ENCODE measurements at regions not wholly inside any gene's neighbourhood (a gene's known extent, or its start where the extent isn't known, plus 50 kb on each side); places are given as distances from the start of the nearest gene placed in this dataset.

DNA sequence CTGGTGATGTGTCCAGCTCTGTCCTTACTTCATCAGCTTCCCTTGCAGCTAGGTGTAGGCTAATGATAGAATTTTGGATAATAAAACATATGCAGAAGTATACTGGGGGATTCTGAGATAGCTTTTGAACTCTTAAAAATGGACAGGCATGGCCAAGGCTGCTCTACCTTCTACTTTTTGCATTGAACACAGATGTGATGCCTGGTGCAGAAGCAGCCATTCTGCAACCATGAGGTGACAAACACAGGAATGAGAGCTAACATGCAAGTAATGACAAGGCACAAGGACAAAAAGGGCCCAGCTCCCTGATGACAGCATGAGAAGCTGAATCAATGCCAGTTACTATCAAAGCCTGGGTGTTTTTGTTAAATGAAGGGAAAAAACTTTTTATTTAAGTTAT, 686.5 kb upstream of the AUTS2 start:
- DNase-seq (ENCODE audit: low read depth), result no peak
- no peak overlapping the region for H3K4me3 ChIP-seq (ENCODE audit: low read depth, low read length)
- TF ChIP-seq, protein P1, sequence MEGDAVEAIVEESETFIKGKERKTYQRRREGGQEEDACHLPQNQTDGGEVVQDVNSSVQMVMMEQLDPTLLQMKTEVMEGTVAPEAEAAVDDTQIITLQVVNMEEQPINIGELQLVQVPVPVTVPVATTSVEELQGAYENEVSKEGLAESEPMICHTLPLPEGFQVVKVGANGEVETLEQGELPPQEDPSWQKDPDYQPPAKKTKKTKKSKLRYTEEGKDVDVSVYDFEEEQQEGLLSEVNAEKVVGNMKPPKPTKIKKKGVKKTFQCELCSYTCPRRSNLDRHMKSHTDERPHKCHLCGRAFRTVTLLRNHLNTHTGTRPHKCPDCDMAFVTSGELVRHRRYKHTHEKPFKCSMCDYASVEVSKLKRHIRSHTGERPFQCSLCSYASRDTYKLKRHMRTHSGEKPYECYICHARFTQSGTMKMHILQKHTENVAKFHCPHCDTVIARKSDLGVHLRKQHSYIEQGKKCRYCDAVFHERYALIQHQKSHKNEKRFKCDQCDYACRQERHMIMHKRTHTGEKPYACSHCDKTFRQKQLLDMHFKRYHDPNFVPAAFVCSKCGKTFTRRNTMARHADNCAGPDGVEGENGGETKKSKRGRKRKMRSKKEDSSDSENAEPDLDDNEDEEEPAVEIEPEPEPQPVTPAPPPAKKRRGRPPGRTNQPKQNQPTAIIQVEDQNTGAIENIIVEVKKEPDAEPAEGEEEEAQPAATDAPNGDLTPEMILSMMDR (IDR thresholded peaks at IDR 0.05; ENCODE audit: insufficient read depth, low read depth, low read length, missing control alignments), result no peak

DNA sequence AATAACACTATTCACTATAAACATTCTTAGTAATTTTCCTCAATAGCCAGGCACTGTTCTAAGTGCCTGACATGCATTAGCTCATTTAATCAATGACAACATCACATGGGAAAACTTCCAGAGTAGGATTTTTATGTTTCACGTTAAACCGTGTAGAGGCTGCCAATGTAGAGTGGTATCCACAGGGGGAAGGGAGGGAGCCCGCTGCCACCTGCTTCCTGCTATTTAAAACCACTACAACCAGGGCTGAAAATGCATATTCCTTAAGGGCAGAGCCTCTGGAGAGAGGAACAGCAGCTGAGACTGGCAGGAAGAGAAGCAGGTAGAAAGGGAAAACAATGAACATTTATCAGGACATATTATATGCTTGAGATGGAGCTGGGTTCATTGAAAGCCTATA, 684.3 kb upstream of the AUTS2 start:
- TF ChIP-seq, protein P1 (IDR thresholded peaks at IDR 0.05; ENCODE audit: insufficient read depth, low read depth, low read length, missing control alignments), result no peak
- no peak overlapping the region for H3K4me3 ChIP-seq (ENCODE audit: low read depth, low read length)
- no peak for DNase-seq (ENCODE audit: low read depth)

DNA sequence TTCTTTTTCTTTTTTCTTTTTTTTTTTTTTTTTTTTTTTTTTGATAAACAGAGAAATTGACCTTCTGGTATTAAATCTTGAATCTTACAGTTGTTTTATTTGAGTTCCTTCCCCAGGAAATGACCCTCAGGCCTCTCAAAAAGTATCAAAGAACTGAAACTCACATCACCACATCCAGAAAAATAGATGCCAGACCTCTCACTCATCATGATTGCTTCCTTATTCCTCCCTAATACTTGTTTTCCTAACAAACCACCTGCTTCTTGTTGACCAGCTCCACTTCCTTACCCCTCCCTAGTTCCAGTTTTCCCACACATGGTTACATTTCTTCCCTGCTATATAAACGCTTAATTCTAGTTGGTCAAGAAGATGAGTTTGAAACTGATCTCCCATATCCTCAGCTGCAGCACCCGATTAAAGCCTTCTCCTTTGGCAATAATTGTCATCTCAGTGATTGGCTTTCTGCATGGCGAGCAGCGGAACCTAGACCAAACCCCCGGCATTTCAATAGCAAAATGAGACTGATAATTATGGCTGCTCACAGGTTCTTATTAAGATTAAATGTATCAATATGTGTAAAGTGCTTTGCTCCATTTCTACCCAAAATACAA, 681.1 kb upstream of the AUTS2 start:
- TF ChIP-seq, protein P1 (IDR thresholded peaks at IDR 0.05; ENCODE audit: insufficient read depth, low read depth, low read length, missing control alignments), result no peak
- H3K4me3 ChIP-seq (ENCODE audit: low read depth, low read length), result no peak overlapping the region
- DNase-seq (ENCODE audit: low read depth), result no peak

DNA sequence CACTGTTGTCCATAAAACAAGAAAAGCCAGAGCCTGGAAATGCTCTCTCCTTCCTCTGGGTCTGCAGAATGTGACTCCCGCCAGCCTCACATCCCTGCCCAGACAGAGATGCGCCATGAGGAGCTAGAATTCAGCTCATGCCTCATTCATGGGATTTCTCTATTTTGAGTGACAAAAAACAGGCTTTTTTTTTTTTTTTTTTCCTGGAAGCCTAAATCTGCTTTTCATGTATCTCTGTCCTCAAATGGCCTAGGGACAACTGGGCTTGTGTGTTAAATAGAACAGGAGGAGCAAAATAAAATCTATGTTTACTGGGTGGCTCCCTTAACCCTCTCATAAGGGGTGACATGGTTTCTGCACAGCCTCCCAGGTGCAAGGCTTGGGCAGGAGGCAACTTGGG, 679.7 kb upstream of the AUTS2 start:
- H3K4me3 ChIP-seq (ENCODE audit: low read depth, low read length), result no peak overlapping the region
- no peak for DNase-seq (ENCODE audit: low read depth)
- TF ChIP-seq, protein P1 (IDR thresholded peaks at IDR 0.05; ENCODE audit: insufficient read depth, low read depth, low read length, missing control alignments), result no peak

DNA sequence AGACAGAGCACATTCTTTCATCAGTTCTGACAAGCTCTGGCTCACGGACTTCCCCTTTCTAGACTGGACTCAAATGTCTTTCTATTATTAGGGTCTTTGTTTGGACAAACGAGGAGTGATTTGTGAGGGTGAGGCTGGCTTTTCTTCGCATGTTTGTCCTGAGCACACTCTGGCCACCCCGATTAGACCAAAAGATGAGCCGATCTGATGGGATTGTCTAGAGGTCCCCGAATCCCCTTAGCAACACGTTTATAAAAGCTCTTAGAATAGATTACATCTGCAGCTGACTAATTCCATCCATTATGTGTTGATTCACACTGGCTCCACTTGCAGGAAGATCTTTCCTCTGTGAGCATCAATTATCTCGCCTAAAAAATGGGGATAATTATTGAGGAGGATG, 675.4 kb upstream of the AUTS2 start:
- TF ChIP-seq, protein P1 (IDR thresholded peaks at IDR 0.05; ENCODE audit: insufficient read depth, low read depth, low read length, missing control alignments), result no peak

DNA sequence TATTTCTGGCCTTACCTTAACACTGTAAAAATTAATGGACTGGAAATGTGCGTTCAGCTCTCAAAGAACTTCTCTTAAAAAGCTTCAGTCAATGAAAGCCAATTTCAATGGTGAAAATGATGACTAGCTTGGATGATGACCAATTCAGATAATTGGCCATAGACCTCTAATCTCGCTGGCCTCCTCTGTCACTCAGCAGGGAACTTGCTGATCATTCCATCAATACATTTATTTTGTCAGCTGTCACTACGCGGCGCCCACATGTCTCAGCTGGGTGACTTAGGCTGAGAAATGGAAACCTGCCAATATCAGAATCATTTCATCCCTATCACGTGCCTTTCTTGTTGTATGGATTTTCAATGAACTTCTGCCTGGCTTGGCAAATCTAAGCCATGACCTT, 673.0 kb upstream of the AUTS2 start:
- TF ChIP-seq, protein P1 (IDR thresholded peaks at IDR 0.05; ENCODE audit: insufficient read depth, low read depth, low read length, missing control alignments), result no peak
- no peak for DNase-seq (ENCODE audit: low read depth)

More for the DNA sequence above, 675.4 kb upstream of the AUTS2 start:
- no peak for DNase-seq (ENCODE audit: low read depth)
- no peak overlapping the region for H3K4me3 ChIP-seq (ENCODE audit: low read depth, low read length)

DNA sequence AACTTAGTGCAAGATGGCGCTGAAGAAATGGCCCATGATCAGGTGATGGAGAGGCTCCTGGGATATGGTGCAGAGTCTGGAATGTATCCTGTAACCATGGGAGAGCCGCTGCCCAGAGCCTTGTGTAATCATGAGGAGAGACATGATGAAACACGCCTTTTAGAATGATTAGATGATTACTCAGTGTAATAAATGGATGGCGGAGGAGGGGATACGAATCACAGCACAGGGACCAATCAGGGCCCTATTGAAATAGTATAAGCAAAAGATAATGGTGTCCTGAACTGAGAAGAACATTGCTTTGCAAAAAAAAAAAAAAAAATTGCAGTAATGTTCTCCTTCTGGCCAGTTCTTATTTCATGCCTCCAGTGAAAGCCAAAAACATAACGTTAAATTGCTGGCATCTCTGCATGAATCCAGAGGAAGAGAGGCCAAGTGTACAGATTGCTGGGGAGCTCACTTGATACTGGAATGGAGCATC, 668.5 kb upstream of the AUTS2 start:
- no peak for DNase-seq (ENCODE audit: low read depth)
- no peak overlapping the region for H3K4me3 ChIP-seq (ENCODE audit: low read depth, low read length)
- TF ChIP-seq, protein P1 (IDR thresholded peaks at IDR 0.05; ENCODE audit: insufficient read depth, low read depth, low read length, missing control alignments), result no peak

More for the DNA sequence above, 673.0 kb upstream of the AUTS2 start:
- H3K4me3 ChIP-seq (ENCODE audit: low read depth, low read length), result no peak overlapping the region

Data from GM12865 (cell line).